DOHH2 (cell line): ENCODE measurements at regions not wholly inside any gene's neighbourhood (a gene's known extent, or its start where the extent isn't known, plus 50 kb on each side); places are given as distances from the start of the nearest gene placed in this dataset.

ENCODE experiments used
- CTCF ChIP-seq: fragments of 200-600 bp; sonication (generic); IDR thresholded peaks from one replicate; pipeline ENCODE4 v1.5.1; 2014; ENCODE audit warnings: antibody characterized with exemption, mild to moderate bottlenecking, low read depth, low read length; ENCODE audit not compliant: poor library complexity, severe bottlenecking
- EZH2phosphoT487 ChIP-seq: fragments of 200-600 bp; sonication (generic); IDR thresholded peaks from 2 replicates; pipeline ENCODE4 v1.6.1; 2017; ENCODE audit warnings: borderline replicate concordance, mild to moderate bottlenecking, antibody characterized with exemption, low read length, moderate library complexity, mixed read lengths

DNA sequence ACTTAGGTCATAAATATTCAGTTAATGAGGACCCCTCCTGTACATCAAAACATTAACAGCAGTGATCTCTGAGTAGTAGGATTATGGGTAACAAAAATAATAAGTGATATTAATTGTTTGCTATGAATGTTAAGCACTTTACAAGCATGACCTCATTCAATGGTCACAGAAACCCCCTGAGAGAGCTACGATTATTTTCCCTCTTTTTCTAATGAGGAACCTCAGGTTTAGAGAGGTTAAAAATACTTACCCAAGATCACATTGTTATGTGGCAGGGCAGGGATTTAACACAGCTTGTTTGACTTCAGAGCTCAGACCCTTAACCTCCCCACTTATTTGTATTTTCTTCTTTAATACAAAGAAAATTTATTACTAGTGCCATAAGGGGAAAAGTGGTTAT is 228.2 kb downstream of the TBL1XR1 start:
- no peak for TF ChIP-seq CTCF
- no peak for TF ChIP-seq EZH2phosphoT487
